Esophagus muscularis mucosa (tissue), 3 donors: ENCODE measurements at regions not wholly inside any gene's neighbourhood (a gene's known extent, or its start where the extent isn't known, plus 50 kb on each side); places are given as distances from the start of the nearest gene placed in this dataset.

Source experiments
- CTCF ChIP-seq, 3 experiments: fragments of 200-600 bp in 2 of 3; fragments of 450-650 bp in 1 of 3; sonication (generic) in 2 of 3; IDR thresholded peaks; one replicate each; pipeline ENCODE4 v1.5.1; 2017 to 2019; ENCODE audit warnings: antibody characterized with exemption in 3 of 3, mild to moderate bottlenecking in 2 of 3, moderate library complexity in 1 of 3
- POLR2A ChIP-seq: fragments of 450-650 bp; IDR thresholded peaks from one replicate; pipeline ENCODE4 v1.6.1; 2017; ENCODE audit warnings: antibody characterized with exemption, moderate library complexity, mild to moderate bottlenecking, low read depth

GRCh38 chr15:46061002-46061401, 426.2 kb downstream of the SQOR start:
- TF ChIP-seq CTCF (IDR thresholded peaks at IDR 0.05): no peak
- TF ChIP-seq POLR2A: no peak
